Adrenal gland (tissue), 5 donors: ENCODE measurements at regions not wholly inside any gene's neighbourhood (a gene's known extent, or its start where the extent isn't known, plus 50 kb on each side); places are given as distances from the start of the nearest gene placed in this dataset.

Experiments used
- POLR2A ChIP-seq, 2 donors: fragments of 450-650 bp; IDR thresholded peaks; one replicate each; pipeline ENCODE4 v1.6.1; 2017; ENCODE audit warnings: antibody characterized with exemption in 2 of 2, mild to moderate bottlenecking in 2 of 2, moderate library complexity in 1 of 2
- TF ChIP-seq, protein P1 (sequence below), 6 experiments: fragments of 450-650 bp in 4 of 6; fragments of 200-600 bp in 2 of 6; sonication (generic) in 1 of 6; IDR thresholded peaks; 1 replicate in 5 of 6; 2 replicates in 1 of 6; pipeline versions ENCODE4 v1.5.1 to v1.8.0; 2016 to 2021; ENCODE audit warnings: antibody characterized with exemption in 6 of 6, mild to moderate bottlenecking in 2 of 6, moderate library complexity in 1 of 6
- donor health status: DM: no; HTN: no; CAD: no.

DNA sequence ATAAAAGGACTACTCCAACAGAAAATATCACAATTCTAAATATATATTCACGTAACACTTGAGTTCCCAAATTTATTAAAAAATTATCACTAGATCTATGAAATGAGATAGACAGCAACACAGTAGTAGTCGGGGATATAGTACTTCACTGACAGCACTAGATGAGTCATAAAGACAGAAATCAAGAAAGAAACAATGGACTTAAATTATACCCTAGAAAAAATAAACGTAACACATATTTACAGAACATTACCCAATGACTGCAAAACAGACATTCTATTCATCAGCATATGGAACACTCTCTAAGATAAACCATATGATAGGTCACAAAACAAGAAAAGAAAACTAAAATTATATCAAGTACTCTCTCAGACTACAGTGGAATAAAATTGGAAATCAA, 429.4 kb downstream of the MBD2 start:
- TF ChIP-seq, protein P1, sequence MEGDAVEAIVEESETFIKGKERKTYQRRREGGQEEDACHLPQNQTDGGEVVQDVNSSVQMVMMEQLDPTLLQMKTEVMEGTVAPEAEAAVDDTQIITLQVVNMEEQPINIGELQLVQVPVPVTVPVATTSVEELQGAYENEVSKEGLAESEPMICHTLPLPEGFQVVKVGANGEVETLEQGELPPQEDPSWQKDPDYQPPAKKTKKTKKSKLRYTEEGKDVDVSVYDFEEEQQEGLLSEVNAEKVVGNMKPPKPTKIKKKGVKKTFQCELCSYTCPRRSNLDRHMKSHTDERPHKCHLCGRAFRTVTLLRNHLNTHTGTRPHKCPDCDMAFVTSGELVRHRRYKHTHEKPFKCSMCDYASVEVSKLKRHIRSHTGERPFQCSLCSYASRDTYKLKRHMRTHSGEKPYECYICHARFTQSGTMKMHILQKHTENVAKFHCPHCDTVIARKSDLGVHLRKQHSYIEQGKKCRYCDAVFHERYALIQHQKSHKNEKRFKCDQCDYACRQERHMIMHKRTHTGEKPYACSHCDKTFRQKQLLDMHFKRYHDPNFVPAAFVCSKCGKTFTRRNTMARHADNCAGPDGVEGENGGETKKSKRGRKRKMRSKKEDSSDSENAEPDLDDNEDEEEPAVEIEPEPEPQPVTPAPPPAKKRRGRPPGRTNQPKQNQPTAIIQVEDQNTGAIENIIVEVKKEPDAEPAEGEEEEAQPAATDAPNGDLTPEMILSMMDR (IDR thresholded peaks at IDR 0.05), result no peak
- no peak for TF ChIP-seq POLR2A (IDR thresholded peaks at IDR 0.05)
